ENCODE measurements at regions not wholly inside any gene's neighbourhood (a gene's known extent, or its start where the extent isn't known, plus 50 kb on each side); places are given as distances from the start of the nearest gene placed in this dataset.
"Not testable (repeated sequence)": the region's sequence is repeated elsewhere in the genome, so short reads cannot be mapped to it uniquely, and the experiment has no call there.

- TF ChIP-seq POLR2AphosphoS5 (IDR thresholded peaks at IDR 0.05) (no peak), EP300 (IDR thresholded peaks at IDR 0.05) (no peak), POLR2A (IDR thresholded peaks at IDR 0.05) (no peak), CTCF (IDR thresholded peaks at IDR 0.05) (no peak)
- no peak overlapping the region for H3K27ac ChIP-seq
- H3K36me3 ChIP-seq, result no peaks in the 10 kb centered on the region
- H3K27me3 ChIP-seq, result no peaks in the 10 kb centered on the region
- no peaks in the 10 kb centered on the region for H3K9me3 ChIP-seq
- DNase-seq (no peak), ATAC-seq (ENCODE audit: low FRiP score in 2 of 2) (no peak)
- no peaks in the 10 kb centered on the region for H3K4me1 ChIP-seq
- 92 to 97% methylated on average over 1 of the region's 1 CpG for WGBS, 2 donors
- no peak overlapping the region for H3K4me3 ChIP-seq
Observed at GRCh38 chr4:95779447-95779846, 60.4 kb upstream of the PDHA2 start.

- Histone ChIP-seq H3K27me3 (no peaks in the 10 kb centered on the region), H3K36me3 (no peaks in the 10 kb centered on the region), H3K27ac (no peak overlapping the region), H3K9me3 (no peaks in the 10 kb centered on the region), H3K4me3 (no peak overlapping the region), H3K4me1 (no peaks in the 10 kb centered on the region)
- TF ChIP-seq EP300 (IDR thresholded peaks at IDR 0.05) (no peak), CTCF (IDR thresholded peaks at IDR 0.05) (no peak), POLR2A (IDR thresholded peaks at IDR 0.05) (no peak), POLR2AphosphoS5 (IDR thresholded peaks at IDR 0.05) (no peak)
- DNase-seq (no peak), ATAC-seq (ENCODE audit: low FRiP score in 2 of 2) (no peak)
Observed at GRCh38 chr4:95778666-95779065, 61.2 kb upstream of the PDHA2 start.

- H3K9me3 ChIP-seq; H3K27ac ChIP-seq; H3K36me3 ChIP-seq; DNase-seq; H3K27me3 ChIP-seq; H3K4me3 ChIP-seq; H3K4me1 ChIP-seq; ATAC-seq (ENCODE audit: low FRiP score in 2 of 2): not testable (repeated sequence)
- WGBS, 2 donors, result 70 to 80% methylated on average over 3 of the region's 3 CpGs
Observed at GRCh38 chr4:95770605-95771004, 69.3 kb upstream of the PDHA2 start.

GRCh38 chr4:95764961-95765360 is 74.9 kb upstream of the PDHA2 start:
- no peak for TF ChIP-seq POLR2AphosphoS5 (IDR thresholded peaks at IDR 0.05)
- TF ChIP-seq CTCF (IDR thresholded peaks at IDR 0.05), result no peak
- no peak for TF ChIP-seq EP300 (IDR thresholded peaks at IDR 0.05)
- no peak for TF ChIP-seq POLR2A (IDR thresholded peaks at IDR 0.05)
- Histone ChIP-seq H3K27ac (no peak overlapping the region), H3K27me3 (no peaks in the 10 kb centered on the region), H3K4me3 (no peak overlapping the region), H3K9me3 (no peaks in the 10 kb centered on the region), H3K36me3 (no peaks in the 10 kb centered on the region), H3K4me1 (no peaks in the 10 kb centered on the region)
- DNase-seq (no peak), ATAC-seq (ENCODE audit: low FRiP score in 2 of 2) (no peak)
- 86 to 87% methylated on average over 3 of the region's 3 CpGs for WGBS, 2 donors

GRCh38 chr4:95761871-95762270 is 78.0 kb upstream of the PDHA2 start:
- no peaks in the 10 kb centered on the region for H3K9me3 ChIP-seq
- WGBS, 2 donors, result 70 to 78% methylated on average over 3 of the region's 3 CpGs

More at GRCh38 chr4:95761871-95762270, 78.0 kb upstream of the PDHA2 start:
- H3K27me3 ChIP-seq, result no peaks in the 10 kb centered on the region
- no peak for DNase-seq
- H3K4me3 ChIP-seq, result no peak overlapping the region
- H3K4me1 ChIP-seq, result no peaks in the 10 kb centered on the region
- no peak for ATAC-seq (ENCODE audit: low FRiP score in 2 of 2)
- no peaks in the 10 kb centered on the region for H3K36me3 ChIP-seq
- H3K27ac ChIP-seq, result no peak overlapping the region
- no peak for TF ChIP-seq POLR2A (IDR thresholded peaks at IDR 0.05)
- no peak for TF ChIP-seq EP300 (IDR thresholded peaks at IDR 0.05)
- TF ChIP-seq POLR2AphosphoS5 (IDR thresholded peaks at IDR 0.05), result no peak
- TF ChIP-seq CTCF (IDR thresholded peaks at IDR 0.05), result no peak
